ENCODE measurements at regions not wholly inside any gene's neighbourhood (a gene's known extent, or its start where the extent isn't known, plus 50 kb on each side); places are given as distances from the start of the nearest gene placed in this dataset.

DNA sequence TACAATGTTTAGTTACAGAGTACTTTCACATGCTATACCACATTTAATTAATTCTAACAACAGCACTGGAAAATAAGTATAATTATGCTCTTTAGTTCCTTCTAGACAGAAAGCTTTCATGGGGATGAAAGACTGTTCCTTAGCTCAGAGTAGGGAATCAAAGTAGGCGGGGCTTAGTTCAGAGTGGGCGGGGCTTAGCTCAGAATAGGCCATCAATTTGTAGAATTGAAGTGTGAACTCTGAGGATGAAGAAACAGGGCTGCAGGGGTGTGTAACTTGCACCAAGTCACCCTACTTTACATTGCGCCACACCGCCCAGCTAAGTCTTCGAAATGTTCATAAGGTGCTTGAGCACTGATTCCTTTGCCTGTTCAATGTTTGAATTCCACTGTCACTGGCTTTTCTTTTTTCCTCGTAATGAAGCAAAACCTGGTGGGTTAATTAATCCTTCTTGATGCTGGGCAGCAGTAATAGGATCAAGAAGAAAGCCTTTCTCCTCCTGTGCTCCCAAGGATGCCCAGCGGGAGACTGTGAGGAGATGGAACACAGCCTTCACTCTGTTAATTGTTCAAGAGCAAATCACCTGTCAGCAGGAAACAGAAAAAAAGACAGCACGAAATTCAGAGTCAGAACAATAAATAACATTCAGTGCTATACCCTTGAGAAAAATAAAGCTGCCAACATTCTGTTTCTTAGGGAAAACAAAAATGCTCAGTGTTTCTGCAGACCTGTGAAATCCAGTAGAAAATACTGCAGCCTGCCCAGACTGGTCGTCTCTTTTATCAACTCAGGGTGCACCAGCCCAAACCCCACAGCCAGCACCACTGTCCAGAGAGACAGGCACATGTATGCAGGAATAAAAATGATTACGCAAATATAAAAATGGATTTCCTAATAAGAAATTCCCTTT is 66.5 kb upstream of the CAMK1G start:
- no peak overlapping the region for H3K4me3 ChIP-seq (ENCODE audit: low read length, poor library complexity, severe bottlenecking)
- no peaks in the 10 kb centered on the region for H3K79me2 ChIP-seq (ENCODE audit: insufficient read depth, low read length)
- no peaks in the 10 kb centered on the region for H3K36me3 ChIP-seq (ENCODE audit: insufficient read depth, low read length)
- no peaks in the 10 kb centered on the region for H3K27me3 ChIP-seq (ENCODE audit: insufficient read depth, low read length, poor library complexity, severe bottlenecking)
- no peak overlapping the region for H3K9ac ChIP-seq (ENCODE audit: low read depth, low read length, poor library complexity, severe bottlenecking)
- TF ChIP-seq EZH2phosphoT487 (IDR thresholded peaks at IDR 0.05; ENCODE audit: borderline replicate concordance), result no peak
- TF ChIP-seq, protein P1, sequence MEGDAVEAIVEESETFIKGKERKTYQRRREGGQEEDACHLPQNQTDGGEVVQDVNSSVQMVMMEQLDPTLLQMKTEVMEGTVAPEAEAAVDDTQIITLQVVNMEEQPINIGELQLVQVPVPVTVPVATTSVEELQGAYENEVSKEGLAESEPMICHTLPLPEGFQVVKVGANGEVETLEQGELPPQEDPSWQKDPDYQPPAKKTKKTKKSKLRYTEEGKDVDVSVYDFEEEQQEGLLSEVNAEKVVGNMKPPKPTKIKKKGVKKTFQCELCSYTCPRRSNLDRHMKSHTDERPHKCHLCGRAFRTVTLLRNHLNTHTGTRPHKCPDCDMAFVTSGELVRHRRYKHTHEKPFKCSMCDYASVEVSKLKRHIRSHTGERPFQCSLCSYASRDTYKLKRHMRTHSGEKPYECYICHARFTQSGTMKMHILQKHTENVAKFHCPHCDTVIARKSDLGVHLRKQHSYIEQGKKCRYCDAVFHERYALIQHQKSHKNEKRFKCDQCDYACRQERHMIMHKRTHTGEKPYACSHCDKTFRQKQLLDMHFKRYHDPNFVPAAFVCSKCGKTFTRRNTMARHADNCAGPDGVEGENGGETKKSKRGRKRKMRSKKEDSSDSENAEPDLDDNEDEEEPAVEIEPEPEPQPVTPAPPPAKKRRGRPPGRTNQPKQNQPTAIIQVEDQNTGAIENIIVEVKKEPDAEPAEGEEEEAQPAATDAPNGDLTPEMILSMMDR (conservative IDR thresholded peaks at IDR 0.05; ENCODE audit: low read length), result no peak
- H2AFZ ChIP-seq (ENCODE audit: low read length), result no peak overlapping the region
- no peaks in the 10 kb centered on the region for H3K9me2 ChIP-seq (replicated peaks; ENCODE audit: low read depth, low read length)
- no peak overlapping the region for H3K4me2 ChIP-seq (ENCODE audit: low read depth, low read length, poor library complexity, severe bottlenecking)
- H3K4me1 ChIP-seq (ENCODE audit: insufficient read depth, low read length, poor library complexity, severe bottlenecking), result no peaks in the 10 kb centered on the region
- no peaks in the 10 kb centered on the region for H3F3A ChIP-seq (ENCODE audit: low read depth)
- no peaks in the 10 kb centered on the region for H3K9me3 ChIP-seq (ENCODE audit: insufficient read depth, low read depth, low read length)
- no peaks in the 10 kb centered on the region for H4K20me1 ChIP-seq (ENCODE audit: insufficient read depth, low read length, poor library complexity, severe bottlenecking)

- no peak overlapping the region for H2AFZ ChIP-seq (ENCODE audit: low read length)
- no peaks in the 10 kb centered on the region for H3K36me3 ChIP-seq (ENCODE audit: insufficient read depth, low read length)
- H3K9me3 ChIP-seq (ENCODE audit: insufficient read depth, low read depth, low read length), result no peaks in the 10 kb centered on the region
- no peak overlapping the region for H3K9ac ChIP-seq (ENCODE audit: low read depth, low read length, poor library complexity, severe bottlenecking)
- TF ChIP-seq, protein P1 (conservative IDR thresholded peaks at IDR 0.05; ENCODE audit: low read length), result no peak
- no peak for TF ChIP-seq EZH2phosphoT487 (IDR thresholded peaks at IDR 0.05; ENCODE audit: borderline replicate concordance)
- H3K4me2 ChIP-seq (ENCODE audit: low read depth, low read length, poor library complexity, severe bottlenecking), result no peak overlapping the region
- H3K9me2 ChIP-seq (replicated peaks; ENCODE audit: low read depth, low read length), result no peaks in the 10 kb centered on the region
- H4K20me1 ChIP-seq (ENCODE audit: insufficient read depth, low read length, poor library complexity, severe bottlenecking), result no peaks in the 10 kb centered on the region
- no peaks in the 10 kb centered on the region for H3K4me1 ChIP-seq (ENCODE audit: insufficient read depth, low read length, poor library complexity, severe bottlenecking)
- H3K27me3 ChIP-seq (ENCODE audit: insufficient read depth, low read length, poor library complexity, severe bottlenecking), result no peaks in the 10 kb centered on the region
- H3K79me2 ChIP-seq (ENCODE audit: insufficient read depth, low read length), result no peaks in the 10 kb centered on the region
- no peaks in the 10 kb centered on the region for H3F3A ChIP-seq (ENCODE audit: low read depth)
- H3K4me3 ChIP-seq (ENCODE audit: low read length, poor library complexity, severe bottlenecking), result no peak overlapping the region
Measured at GRCh38 chr1:209517681-209518050, 65.8 kb upstream of the CAMK1G start.

DNA sequence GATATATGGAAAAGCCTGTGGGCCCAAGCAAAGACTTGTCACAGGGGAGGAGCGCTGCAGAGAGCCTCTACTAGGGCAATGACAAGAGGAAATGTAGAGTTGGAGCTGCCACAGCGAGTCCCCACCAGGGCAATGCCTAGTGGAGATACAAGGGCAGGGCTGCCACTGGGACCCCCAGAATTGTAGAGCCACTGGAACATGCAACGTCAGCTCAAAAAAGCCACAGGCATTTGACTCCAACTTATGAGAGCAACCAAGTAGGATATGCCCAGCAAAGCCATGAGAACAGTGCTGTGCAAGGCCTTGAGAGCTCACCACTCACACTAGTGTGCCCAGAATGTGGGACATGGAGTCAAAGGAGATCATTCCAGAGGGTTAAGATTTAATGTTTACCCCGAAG is 63.7 kb upstream of the CAMK1G start:
- Histone ChIP-seq H3K4me2 (ENCODE audit: low read depth, low read length, poor library complexity, severe bottlenecking) (no peak overlapping the region), H3K9ac (ENCODE audit: low read depth, low read length, poor library complexity, severe bottlenecking) (no peak overlapping the region), H3F3A (ENCODE audit: low read depth) (no peaks in the 10 kb centered on the region), H2AFZ (ENCODE audit: low read length) (no peak overlapping the region), H4K20me1 (ENCODE audit: insufficient read depth, low read length, poor library complexity, severe bottlenecking) (no peaks in the 10 kb centered on the region), H3K27me3 (ENCODE audit: insufficient read depth, low read length, poor library complexity, severe bottlenecking) (no peaks in the 10 kb centered on the region), H3K79me2 (ENCODE audit: insufficient read depth, low read length) (no peaks in the 10 kb centered on the region), H3K4me1 (ENCODE audit: insufficient read depth, low read length, poor library complexity, severe bottlenecking) (no peaks in the 10 kb centered on the region), H3K4me3 (ENCODE audit: low read length, poor library complexity, severe bottlenecking) (no peak overlapping the region), H3K9me2 (replicated peaks; ENCODE audit: low read depth, low read length) (no peaks in the 10 kb centered on the region), H3K9me3 (ENCODE audit: insufficient read depth, low read depth, low read length) (no peaks in the 10 kb centered on the region), H3K36me3 (ENCODE audit: insufficient read depth, low read length) (no peaks in the 10 kb centered on the region)
- no peak for TF ChIP-seq EZH2phosphoT487 (IDR thresholded peaks at IDR 0.05; ENCODE audit: borderline replicate concordance)
- TF ChIP-seq, protein P1 (conservative IDR thresholded peaks at IDR 0.05; ENCODE audit: low read length), result no peak

Data from Loucy (cell line).